Urothelium cell line (cell line): ENCODE measurements at regions not wholly inside any gene's neighbourhood (a gene's known extent, or its start where the extent isn't known, plus 50 kb on each side); places are given as distances from the start of the nearest gene placed in this dataset.

Experiments used
- DNase-seq: peaks from one replicate; pipeline ENCODE4 v3.0.0; 2011; ENCODE audit warnings: low spot score, mixed read lengths
- FAIRE-seq: peaks from 2 replicates; lab custom pipeline; 2011; peaks lifted over from hg19 to GRCh38; lab: Jason Lieb, UNC

- no peak for FAIRE-seq
These were observed 96.4 kb upstream of the PPP2R5A start for GRCh38 chr1:212188599-212189351.

GRCh38 chr1:212189352-212189738 is 95.9 kb upstream of the PPP2R5A start:
- no peak for DNase-seq

More at GRCh38 chr1:212188599-212189351, 96.4 kb upstream of the PPP2R5A start:
- DNase-seq, result no peak

GRCh38 chr1:212190169-212190568 is 95.0 kb upstream of the PPP2R5A start:
- no peak for FAIRE-seq
- no peak for DNase-seq

More at GRCh38 chr1:212189352-212189738, 95.9 kb upstream of the PPP2R5A start:
- FAIRE-seq, result no peak

DNA sequence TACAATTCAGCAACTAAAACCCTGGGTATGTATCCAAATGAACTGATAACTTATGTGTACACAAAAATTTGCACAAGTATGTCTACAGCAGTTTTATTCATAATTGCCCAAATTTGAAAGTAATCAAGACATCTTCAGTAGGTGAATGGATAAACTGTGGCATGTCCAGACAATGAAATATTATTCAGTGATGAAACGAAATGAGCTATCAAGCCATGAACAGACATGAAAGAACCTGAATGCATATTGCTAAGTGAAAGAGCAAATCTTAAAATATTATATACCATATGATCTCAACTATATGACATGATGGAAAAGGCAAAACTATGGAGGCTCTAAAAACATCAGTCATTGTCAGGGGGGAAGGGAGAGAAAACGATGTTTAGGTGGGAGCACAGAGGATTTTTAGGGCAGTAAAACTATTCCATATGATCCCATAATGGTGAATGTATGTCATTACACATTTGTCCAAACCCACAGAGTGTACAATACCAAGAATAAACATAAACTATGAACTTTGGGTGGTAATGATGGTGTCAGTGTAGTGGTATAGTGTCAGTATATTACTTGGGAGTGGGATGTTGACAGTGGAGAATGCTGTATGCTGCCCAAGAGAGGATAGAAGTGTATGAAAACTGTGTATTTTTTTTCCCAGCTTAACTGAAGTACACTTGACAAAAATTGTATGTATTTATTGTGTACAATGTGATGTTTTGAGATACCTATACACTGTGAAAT is 92.8 kb upstream of the PPP2R5A start:
- DNase-seq (no peak), FAIRE-seq (no peak)

- DNase-seq, result no peak
- no peak for FAIRE-seq
These were observed 88.9 kb upstream of the PPP2R5A start for GRCh38 chr1:212196355-212196754.

DNA sequence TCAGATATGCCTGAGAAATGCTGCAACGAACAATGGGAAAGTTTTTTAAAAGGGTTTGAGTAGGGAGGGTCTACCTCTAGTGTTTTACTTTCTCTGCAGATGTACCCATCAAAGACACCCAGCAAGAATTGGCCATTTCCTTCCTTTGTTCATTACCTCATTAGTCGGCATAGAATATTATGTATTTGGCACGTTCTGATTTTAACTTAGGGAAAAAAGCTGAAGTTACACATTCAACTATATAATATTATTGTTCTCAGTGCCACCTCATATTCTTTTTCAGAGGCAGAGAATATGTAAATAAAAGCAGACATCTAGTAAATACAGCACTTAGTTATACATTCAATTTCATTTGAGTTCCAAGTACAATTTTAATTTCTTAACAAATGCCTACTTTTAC is 83.7 kb upstream of the PPP2R5A start:
- FAIRE-seq (no peak), DNase-seq (no peak)

- no peak for FAIRE-seq
These were observed 81.6 kb upstream of the PPP2R5A start for GRCh38 chr1:212203630-212204029.

DNA sequence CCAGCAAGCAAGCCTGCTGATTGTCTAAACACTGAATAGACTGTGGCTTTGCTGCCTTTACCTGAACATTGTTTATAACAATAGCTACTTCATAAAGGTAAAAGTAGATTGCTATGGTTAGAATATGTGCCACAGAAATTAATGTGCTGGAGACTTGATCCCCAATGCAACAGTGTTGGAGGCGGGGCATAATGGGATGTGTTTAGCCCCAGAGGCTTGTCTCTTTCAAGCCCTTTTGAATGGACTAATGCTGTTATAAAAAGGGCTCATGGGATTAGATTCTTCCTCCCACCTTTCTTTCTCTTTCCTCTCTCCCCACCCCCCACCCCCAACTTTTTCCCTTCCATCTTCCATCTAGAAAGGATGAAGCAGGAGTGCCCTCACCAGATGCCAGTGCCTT is 80.2 kb upstream of the PPP2R5A start:
- DNase-seq, result no peak

More at GRCh38 chr1:212203630-212204029, 81.6 kb upstream of the PPP2R5A start:
- DNase-seq, result no peak

GRCh38 chr1:212205843-212206242 is 79.4 kb upstream of the PPP2R5A start:
- DNase-seq, result no peak
- no peak for FAIRE-seq

More for the DNA sequence above, 80.2 kb upstream of the PPP2R5A start:
- no peak for FAIRE-seq

GRCh38 chr1:212207118-212207517 is 78.1 kb upstream of the PPP2R5A start:
- no peak for FAIRE-seq
- no peak for DNase-seq

DNA sequence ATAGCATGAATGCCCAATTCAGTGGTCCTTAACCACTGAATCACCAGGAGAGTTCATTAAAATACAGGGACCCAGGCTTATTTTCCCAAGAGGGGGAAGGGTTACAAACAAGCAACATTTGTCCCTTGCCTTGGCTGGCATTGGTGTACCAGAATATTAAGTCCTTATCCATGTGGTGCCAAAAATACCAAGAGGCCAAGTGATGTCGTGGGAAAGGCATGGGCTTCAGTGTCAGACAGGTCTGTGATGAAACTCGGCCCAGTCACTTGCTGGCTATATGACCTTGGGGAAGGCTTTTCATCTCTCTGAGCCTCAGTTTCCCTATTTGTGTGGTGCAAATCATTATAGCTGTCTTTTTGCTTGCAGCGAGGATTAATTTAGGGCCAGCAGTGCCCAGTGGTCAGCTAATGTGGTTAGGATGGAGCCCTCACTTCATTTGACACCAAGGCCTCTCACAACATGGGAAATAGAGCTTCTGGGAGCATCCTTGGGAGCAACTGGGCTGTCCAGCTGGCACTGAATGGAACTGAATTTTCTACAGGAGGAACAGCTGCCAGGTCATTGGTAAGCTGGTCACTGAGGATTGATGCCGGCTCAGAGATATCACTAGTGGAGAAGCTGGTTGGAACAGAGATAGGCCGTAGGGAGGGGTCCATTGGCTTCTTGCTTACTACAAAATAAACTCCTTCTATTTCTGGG is 77.2 kb upstream of the PPP2R5A start:
- FAIRE-seq (no peak), DNase-seq (no peak)

DNA sequence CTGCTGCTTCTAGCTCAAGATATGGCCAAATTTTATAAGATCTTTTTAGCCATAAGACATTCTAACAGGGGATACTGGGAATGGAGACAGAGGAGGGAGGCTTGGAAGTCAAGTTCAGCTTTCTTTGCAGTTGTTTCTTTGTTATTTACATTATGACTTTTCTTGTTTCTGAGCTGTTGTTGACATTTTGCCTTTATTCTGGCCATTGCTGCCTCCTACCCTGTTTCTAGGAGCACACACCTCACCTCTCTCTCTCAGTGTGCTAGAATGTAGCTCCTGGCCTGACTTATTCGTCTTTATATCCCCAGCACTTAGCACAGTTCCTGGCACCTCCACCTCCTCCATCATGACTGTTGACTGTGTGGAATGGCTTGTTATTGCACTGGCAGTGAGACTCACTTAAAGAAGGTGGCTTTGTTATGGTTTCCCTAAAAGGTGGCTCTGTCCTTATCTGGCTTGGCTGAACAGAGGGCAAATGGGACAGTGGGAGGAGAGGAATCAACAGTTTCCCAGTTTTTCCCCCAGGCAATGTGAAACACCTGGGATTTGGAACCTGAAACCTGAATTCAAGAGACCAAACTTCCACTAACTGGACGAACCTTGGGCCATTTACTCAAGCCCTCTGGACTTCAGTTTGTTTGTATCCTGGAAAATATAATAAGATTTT is 76.1 kb upstream of the PPP2R5A start:
- DNase-seq (no peak), FAIRE-seq (no peak)

GRCh38 chr1:212211371-212211770 is 73.8 kb upstream of the PPP2R5A start:
- DNase-seq (no peak), FAIRE-seq (no peak)

DNA sequence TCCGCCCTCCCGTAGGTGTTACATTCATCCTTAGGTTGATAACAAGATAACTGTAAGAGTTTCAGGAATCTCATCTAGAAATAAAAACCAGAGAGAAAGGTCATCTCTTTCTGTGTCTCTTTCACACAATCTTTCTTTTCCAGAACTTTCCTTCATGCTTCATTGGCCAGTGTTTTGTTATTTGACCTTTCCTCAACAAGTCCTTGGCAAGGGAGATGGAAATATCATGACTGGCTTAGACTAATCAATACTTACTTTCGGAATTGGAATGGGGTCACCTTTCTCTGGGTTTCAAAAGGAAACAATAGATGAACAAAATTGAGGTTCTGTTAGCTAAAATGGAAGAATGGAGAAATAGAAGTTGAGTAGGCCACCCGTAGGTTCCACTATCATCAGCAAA is 72.9 kb upstream of the PPP2R5A start:
- DNase-seq, result no peak
- FAIRE-seq, result no peak

DNA sequence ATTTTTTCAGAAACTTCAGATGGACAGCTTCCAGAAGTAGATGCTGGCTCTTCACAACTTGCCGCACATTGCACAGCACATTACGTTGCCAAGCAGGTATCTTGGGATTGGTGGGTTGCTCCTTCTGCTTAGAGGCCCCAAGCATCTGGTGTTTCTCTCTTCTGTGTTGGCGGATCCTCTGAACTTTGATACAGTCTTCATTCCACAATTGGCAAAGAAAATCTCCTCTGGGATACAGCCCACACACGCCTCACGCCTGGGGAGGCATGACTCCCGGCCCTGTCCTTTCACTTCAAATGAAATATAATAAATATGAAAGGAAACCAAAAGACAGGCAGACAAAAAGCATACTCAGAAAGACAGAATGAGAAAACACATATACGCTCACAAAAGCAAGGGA is 72.3 kb upstream of the PPP2R5A start:
- no peak for FAIRE-seq
- no peak for DNase-seq

GRCh38 chr1:212213784-212214183 is 71.4 kb upstream of the PPP2R5A start:
- FAIRE-seq (no peak), DNase-seq (no peak)

- DNase-seq (no peak), FAIRE-seq (no peak)
These were observed 70.9 kb upstream of the PPP2R5A start for GRCh38 chr1:212214325-212214724.

DNA sequence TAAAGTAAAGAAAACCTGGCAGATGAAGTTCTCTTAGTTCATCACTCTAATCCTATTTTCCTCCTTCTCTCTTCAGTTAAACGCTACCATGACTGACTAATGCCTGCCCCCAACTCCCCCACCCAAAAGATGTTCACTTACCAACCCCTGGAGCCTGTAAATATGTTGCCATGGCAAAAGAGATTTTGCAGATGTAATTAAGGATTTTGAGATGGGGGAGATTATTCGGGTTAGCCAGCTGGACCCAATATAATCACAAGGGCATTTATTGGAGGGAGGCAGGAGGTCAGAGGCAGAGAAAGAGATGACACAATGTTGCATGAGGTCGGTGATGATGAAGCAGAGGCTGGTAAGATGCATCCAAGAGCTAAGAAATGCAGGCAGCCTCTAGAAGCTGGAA is 69.3 kb upstream of the PPP2R5A start:
- FAIRE-seq (no peak), DNase-seq (no peak)

GRCh38 chr1:212217633-212218032 is 67.6 kb upstream of the PPP2R5A start:
- DNase-seq (no peak), FAIRE-seq (no peak)

GRCh38 chr1:212218065-212218464 is 67.1 kb upstream of the PPP2R5A start:
- FAIRE-seq (no peak), DNase-seq (no peak)

- no peak for FAIRE-seq
- no peak for DNase-seq
These were observed 66.3 kb upstream of the PPP2R5A start for GRCh38 chr1:212218911-212219310.
